GM19351 (cell line): ENCODE measurements at regions not wholly inside any gene's neighbourhood (a gene's known extent, or its start where the extent isn't known, plus 50 kb on each side); places are given as distances from the start of the nearest gene placed in this dataset.

Experiments used
- ATAC-seq: cut with Tn5 transposase; IDR thresholded peaks from one replicate; pipeline ENCODE4 v1.9.1; 2021; ENCODE audit warnings: mild to moderate bottlenecking, moderate library complexity; ENCODE audit not compliant: unreplicated experiment

- no peak for ATAC-seq
Observed at GRCh38 chr16:49027420-49027819, 254.2 kb downstream of the CBLN1 start.

DNA sequence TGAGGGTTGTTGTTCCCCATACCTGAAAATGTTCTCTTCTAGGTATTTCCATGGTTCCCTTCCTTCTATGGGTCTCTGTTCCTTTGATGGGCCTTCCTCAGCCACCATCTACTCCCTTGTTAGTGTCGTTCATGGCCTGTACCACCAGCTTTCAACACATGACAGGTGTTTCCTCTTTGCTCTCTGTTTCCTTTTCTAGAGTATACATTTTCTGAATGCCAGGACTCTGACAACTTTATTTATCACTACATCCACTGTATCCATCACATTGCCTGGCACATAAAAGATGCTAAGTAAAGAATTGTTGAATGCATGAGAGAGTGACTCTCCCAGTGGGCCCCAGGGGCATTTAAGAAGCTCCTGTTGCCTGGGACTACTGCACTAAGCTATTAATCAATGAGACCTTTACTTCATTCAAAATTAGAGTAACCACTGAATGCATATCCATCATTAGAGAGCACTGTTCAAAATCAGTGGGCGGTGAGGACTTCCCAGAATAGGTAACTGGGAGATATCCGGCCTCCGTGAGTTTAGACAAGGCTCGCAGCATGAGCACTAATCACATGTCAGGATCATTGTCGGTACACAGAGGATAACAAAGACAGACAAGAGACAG lies 255.0 kb downstream of the CBLN1 start:
- no peak for ATAC-seq

GRCh38 chr16:49024896-49025295 lies 256.7 kb downstream of the CBLN1 start:
- ATAC-seq = no peak

GRCh38 chr16:49024016-49024415 lies 257.6 kb downstream of the CBLN1 start:
- ATAC-seq = no peak

- ATAC-seq = no peak
Observed at GRCh38 chr16:49023050-49023449, 258.6 kb downstream of the CBLN1 start.

GRCh38 chr16:49022351-49022963 lies 259.2 kb downstream of the CBLN1 start:
- ATAC-seq = no peak

GRCh38 chr16:49021136-49021535 lies 260.5 kb downstream of the CBLN1 start:
- no peak for ATAC-seq

GRCh38 chr16:49020436-49020835 lies 261.2 kb downstream of the CBLN1 start:
- no peak for ATAC-seq

GRCh38 chr16:49019831-49020230 lies 261.8 kb downstream of the CBLN1 start:
- ATAC-seq = no peak

DNA sequence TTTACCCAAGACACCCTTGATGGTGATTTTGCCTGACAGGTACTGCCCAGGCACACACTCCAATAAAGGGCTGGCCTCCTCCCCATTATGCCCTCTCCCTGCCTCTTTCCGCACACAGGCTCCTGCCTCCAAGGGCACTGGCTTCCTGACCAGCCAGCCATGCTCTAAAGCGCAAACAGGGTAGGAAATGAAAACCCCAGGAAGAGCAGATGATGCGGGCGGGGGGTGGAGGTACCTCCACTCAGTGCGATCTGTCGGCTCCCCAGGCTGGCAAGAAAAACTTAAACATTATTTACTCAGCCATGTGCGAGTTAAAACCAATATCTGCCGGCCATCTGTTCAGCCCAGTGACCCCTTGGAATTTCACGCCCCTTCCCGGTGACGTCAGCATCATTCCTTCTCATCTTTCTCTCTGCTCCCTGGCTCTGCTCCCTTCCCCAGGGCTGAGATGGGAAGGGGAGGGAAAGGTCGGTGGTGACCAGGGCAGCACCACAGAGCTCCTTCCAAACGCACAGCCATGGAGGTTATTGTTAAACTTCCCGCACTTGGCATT lies 262.5 kb downstream of the CBLN1 start:
- no peak for ATAC-seq

DNA sequence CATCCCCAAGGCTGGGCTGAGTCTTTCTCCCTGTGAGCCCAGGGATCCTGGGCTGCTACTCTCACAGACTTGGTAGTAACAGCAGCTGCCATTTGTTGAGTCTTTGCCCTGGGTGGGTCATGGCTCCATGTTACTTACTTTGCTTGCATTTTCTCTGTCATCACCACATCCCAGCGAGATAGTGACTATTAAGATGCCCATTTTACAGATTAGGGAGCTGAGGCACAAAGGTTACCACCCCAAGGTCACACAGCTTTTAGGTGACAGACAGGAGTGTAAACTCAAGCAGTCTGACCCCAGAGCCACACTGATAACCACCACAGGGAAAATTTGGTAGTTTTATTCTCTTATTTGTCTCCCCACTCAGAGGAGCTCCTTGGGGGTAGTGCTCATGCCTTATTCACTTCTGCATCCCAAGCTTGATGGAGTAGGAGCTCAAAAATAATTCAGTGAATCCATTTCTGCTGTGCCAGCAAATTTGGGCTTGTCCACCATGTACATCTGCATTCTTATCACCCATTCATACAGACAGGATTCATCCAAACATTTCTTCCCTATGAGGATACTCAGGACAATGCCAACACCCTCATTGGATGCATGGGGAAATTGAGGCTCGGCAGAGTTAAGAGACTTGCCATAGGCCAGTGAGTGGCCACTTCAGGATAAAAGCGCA lies 263.2 kb downstream of the CBLN1 start:
- ATAC-seq = no peak

- ATAC-seq = no peak
Observed at GRCh38 chr16:49017501-49017900, 264.1 kb downstream of the CBLN1 start.

DNA sequence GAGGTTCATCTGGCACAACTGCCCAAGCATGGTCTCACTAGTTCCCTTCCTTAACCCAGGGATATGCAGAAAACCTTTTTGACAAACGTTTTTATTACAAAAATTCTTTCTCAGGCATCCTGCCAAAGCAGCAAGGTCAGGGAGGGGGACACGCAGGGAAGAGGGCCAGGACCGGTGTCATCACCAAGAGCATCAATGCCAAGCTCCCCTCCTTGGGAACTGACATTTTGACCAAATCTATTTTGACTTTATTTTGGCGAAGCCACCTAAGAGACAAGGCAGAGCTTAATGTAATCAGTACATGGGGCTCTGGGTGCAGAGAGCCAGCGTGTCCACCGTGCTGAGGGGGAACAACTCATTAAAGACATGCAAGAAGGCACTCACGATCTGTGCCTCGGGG lies 265.2 kb downstream of the CBLN1 start:
- ATAC-seq = no peak

GRCh38 chr16:49015225-49015592 lies 266.4 kb downstream of the CBLN1 start:
- ATAC-seq = no peak

DNA sequence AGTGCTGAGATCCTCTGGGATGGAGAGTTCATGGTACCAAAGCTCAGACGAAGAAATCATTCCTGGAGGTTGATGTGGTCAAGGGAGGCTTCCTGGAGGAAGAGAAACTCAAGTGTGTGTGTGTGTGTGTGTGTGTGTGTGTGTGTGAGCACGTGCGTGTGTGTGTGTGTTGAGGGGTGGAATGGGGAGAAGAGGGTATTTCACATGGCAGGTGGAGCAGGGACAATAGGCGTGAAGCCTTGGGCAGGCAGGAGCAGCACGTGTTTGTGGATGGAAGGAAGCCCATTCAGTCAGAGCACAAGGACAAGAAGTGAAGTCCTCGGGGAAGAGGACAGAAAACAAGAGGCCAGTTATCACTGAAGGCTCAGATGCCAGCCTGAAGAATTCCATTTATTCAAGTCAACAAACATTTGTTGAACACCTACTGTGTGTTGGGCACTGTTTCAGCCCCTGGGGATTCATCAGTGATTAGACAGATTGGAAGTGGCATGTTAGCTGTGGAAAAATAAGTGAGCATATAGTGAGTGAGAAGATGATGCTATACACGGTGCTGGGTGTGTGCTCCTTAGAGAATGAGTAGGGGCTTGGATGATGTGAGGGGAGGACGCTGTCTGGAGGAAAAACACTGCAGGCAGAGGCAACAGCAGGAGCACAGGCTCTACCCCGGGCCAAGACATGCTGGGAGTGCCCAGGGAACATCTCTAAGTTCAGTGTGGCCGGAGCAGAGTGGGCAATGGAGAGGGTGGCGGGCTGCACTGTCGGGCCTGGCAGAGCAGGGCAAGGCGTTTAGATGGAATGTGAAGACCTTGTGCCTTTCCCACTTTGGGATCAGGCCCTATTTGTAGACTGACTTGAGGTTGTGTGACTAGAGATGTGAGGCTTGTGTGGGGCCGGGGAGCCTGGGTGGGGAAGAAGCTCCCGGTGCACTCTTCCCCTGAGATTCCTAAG lies 267.1 kb downstream of the CBLN1 start:
- no peak for ATAC-seq

DNA sequence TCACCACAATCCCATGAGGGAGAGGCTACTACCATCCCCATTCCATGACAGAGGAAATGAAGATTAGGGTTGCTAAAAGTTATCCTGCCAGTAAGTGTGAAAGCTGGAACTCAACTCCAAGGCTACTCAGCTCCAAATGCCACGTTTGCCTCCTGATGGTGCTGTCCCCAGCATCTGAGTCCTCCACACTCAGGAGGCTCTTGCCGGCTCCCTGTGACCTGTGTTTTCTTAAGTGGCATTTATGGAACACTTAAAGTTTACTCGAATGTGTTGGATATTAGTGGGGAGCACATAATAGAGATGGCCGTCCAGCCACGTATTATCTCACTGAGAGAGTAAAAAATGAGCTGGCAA lies 267.9 kb downstream of the CBLN1 start:
- no peak for ATAC-seq

GRCh38 chr16:49012961-49013726 lies 268.5 kb downstream of the CBLN1 start:
- ATAC-seq = no peak

- ATAC-seq = no peak
Observed at GRCh38 chr16:49011901-49012300, 269.7 kb downstream of the CBLN1 start.

DNA sequence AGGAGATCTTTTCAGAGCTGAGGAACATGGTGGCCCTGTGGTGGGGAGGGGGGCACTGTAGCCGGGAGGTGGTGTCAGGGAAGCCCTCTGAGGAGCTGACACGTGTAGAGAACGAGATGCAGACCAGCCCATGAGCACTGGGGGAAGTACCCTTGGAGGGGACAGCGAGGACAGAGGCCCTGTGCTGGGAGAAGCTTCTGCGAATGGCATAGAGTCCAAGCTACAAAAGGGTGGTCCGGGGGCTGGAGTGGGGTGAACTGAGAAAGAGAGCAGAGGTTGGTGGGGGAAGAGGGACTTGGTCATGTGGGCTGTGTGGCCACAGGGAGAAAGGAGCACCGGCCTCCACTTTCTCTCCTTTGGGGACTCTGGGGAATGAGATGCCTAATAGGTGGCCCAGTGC lies 270.8 kb downstream of the CBLN1 start:
- ATAC-seq = no peak

GRCh38 chr16:49010396-49010795 lies 271.2 kb downstream of the CBLN1 start:
- ATAC-seq = no peak
